IPS DF 6.9 (cell line): ENCODE measurements at regions not wholly inside any gene's neighbourhood (a gene's known extent, or its start where the extent isn't known, plus 50 kb on each side); places are given as distances from the start of the nearest gene placed in this dataset.

Experiments
- DNase-seq: peaks from one replicate; pipeline ENCODE4 v3.0.0-alpha.2; 2013; ENCODE audit warnings: low read depth, low spot score
- H3K27ac ChIP-seq: one replicate; pipeline ENCODE4 v1.5.1; 2013; ENCODE audit warnings: low read length, control low read depth
- H3K27me3 ChIP-seq: 2 replicates; pipeline ENCODE4 v1.6.1; 2013; ENCODE audit warnings: mild to moderate bottlenecking, low read length; ENCODE audit not compliant: control insufficient read depth, insufficient read depth
- H3K36me3 ChIP-seq: 2 replicates; pipeline ENCODE4 v1.6.1; 2013; ENCODE audit warnings: low read length; ENCODE audit not compliant: control insufficient read depth, insufficient read depth
- H3K4me1 ChIP-seq: 2 replicates; pipeline ENCODE4 v1.6.1; 2013; ENCODE audit warnings: low read length; ENCODE audit not compliant: control insufficient read depth, insufficient read depth
- H3K4me3 ChIP-seq: 2 replicates; pipeline ENCODE4 v1.5.1; 2013; ENCODE audit warnings: mild to moderate bottlenecking, low read length
- H3K9me3 ChIP-seq: 2 replicates; pipeline ENCODE4 v1.6.1; 2013; ENCODE audit warnings: low read length, inconsistent platforms; ENCODE audit not compliant: control insufficient read depth, insufficient read depth
- WGBS: extraction: QIAGEN DNeasy Blood & Tissue Kit; methylation state at CpG from one replicate; pipeline ENCODE4 v1.1.7; 2013; ENCODE audit warnings: mixed read lengths, missing lambda C conversion rate; ENCODE audit not compliant: insufficient read length, insufficient coverage; 5-methylcytosine and 5-hydroxymethylcytosine counted together

GRCh38 chr5:56450766-56451165, 217.6 kb upstream of the ANKRD55 start:
- no peaks in the 10 kb centered on the region for H3K27me3 ChIP-seq
- WGBS = no CpG with 5 or more reads among the region's 8 CpGs
- H3K4me3 ChIP-seq = no peak overlapping the region
- H3K9me3 ChIP-seq = no peaks in the 10 kb centered on the region
- DNase-seq = no peak
- no peaks in the 10 kb centered on the region for H3K36me3 ChIP-seq
- no peaks in the 10 kb centered on the region for H3K4me1 ChIP-seq
- no peak overlapping the region for H3K27ac ChIP-seq

GRCh38 chr5:56449071-56449640, 216.0 kb upstream of the ANKRD55 start:
- Histone ChIP-seq H3K4me1 (no peaks in the 10 kb centered on the region), H3K36me3 (no peaks in the 10 kb centered on the region), H3K9me3 (no peaks in the 10 kb centered on the region), H3K27ac (no peak overlapping the region), H3K4me3 (no peak overlapping the region), H3K27me3 (no peaks in the 10 kb centered on the region)
- no CpG with 5 or more reads among the region's 7 CpGs for WGBS
- no peak for DNase-seq

GRCh38 chr5:56447656-56448055, 214.5 kb upstream of the ANKRD55 start:
- Histone ChIP-seq H3K36me3 (no peaks in the 10 kb centered on the region), H3K4me1 (no peaks in the 10 kb centered on the region), H3K27ac (no peak overlapping the region), H3K27me3 (no peaks in the 10 kb centered on the region), H3K9me3 (no peaks in the 10 kb centered on the region), H3K4me3 (no peak overlapping the region)
- WGBS = no CpG with 5 or more reads among the region's 4 CpGs
- no peak for DNase-seq

GRCh38 chr5:56447232-56447631, 214.1 kb upstream of the ANKRD55 start:
- Histone ChIP-seq H3K4me3 (no peak overlapping the region), H3K27ac (no peak overlapping the region), H3K36me3 (no peaks in the 10 kb centered on the region), H3K27me3 (no peaks in the 10 kb centered on the region), H3K9me3 (no peaks in the 10 kb centered on the region), H3K4me1 (no peaks in the 10 kb centered on the region)
- no peak for DNase-seq
- WGBS = no CpG with 5 or more reads among the region's 4 CpGs

GRCh38 chr5:56446728-56447127, 213.6 kb upstream of the ANKRD55 start:
- no peaks in the 10 kb centered on the region for H3K36me3 ChIP-seq
- H3K27ac ChIP-seq = no peak overlapping the region
- no peak overlapping the region for H3K4me3 ChIP-seq
- no peaks in the 10 kb centered on the region for H3K9me3 ChIP-seq
- no peaks in the 10 kb centered on the region for H3K4me1 ChIP-seq
- no peaks in the 10 kb centered on the region for H3K27me3 ChIP-seq
- DNase-seq = no peak

- H3K27ac ChIP-seq = no peak overlapping the region
- H3K9me3 ChIP-seq = no peaks in the 10 kb centered on the region; the same call in 1 of the 2 replicates
- no peak for DNase-seq
- no CpG with 5 or more reads among the region's 2 CpGs for WGBS
- H3K27me3 ChIP-seq = no peaks in the 10 kb centered on the region
- no peak overlapping the region for H3K4me3 ChIP-seq
- no peaks in the 10 kb centered on the region for H3K36me3 ChIP-seq
- H3K4me1 ChIP-seq = no peaks in the 10 kb centered on the region
These were observed 210.7 kb upstream of the ANKRD55 start for GRCh38 chr5:56443826-56444225.

- H3K4me3 ChIP-seq = no peak overlapping the region
- no peak overlapping the region for H3K27ac ChIP-seq
- WGBS = no CpG with 5 or more reads among the region's 7 CpGs
- no peaks in the 10 kb centered on the region for H3K36me3 ChIP-seq
- H3K27me3 ChIP-seq = no peaks in the 10 kb centered on the region
- H3K9me3 ChIP-seq = no peaks in the 10 kb centered on the region; the same call in 1 of the 2 replicates
- H3K4me1 ChIP-seq = no peaks in the 10 kb centered on the region
- DNase-seq = no peak
These were observed 208.0 kb upstream of the ANKRD55 start for GRCh38 chr5:56440871-56441740.

- Histone ChIP-seq H3K36me3 (no peaks in the 10 kb centered on the region), H3K27me3 (no peaks in the 10 kb centered on the region), H3K4me3 (no peak overlapping the region), H3K9me3 (no peaks in the 10 kb centered on the region), H3K4me1 (no peaks in the 10 kb centered on the region), H3K27ac (no peak overlapping the region)
- no peak for DNase-seq
- WGBS = 100% methylated on average over 2 of the region's 3 CpGs
These were observed 201.9 kb upstream of the ANKRD55 start for GRCh38 chr5:56434986-56435385.

- Histone ChIP-seq H3K27ac (no peak overlapping the region), H3K4me3 (no peak overlapping the region), H3K9me3 (no peaks in the 10 kb centered on the region), H3K4me1 (no peaks in the 10 kb centered on the region), H3K27me3 (no peaks in the 10 kb centered on the region), H3K36me3 (no peaks in the 10 kb centered on the region)
- no CpG with 5 or more reads among the region's 2 CpGs for WGBS
- DNase-seq = no peak
These were observed 200.0 kb upstream of the ANKRD55 start for GRCh38 chr5:56433039-56433617.

GRCh38 chr5:56432321-56432720, 199.2 kb upstream of the ANKRD55 start:
- H3K27me3 ChIP-seq = no peaks in the 10 kb centered on the region
- H3K4me1 ChIP-seq = no peaks in the 10 kb centered on the region
- no peak overlapping the region for H3K4me3 ChIP-seq
- H3K9me3 ChIP-seq = no peaks in the 10 kb centered on the region
- H3K36me3 ChIP-seq = no peaks in the 10 kb centered on the region
- no peak overlapping the region for H3K27ac ChIP-seq
- no peak for DNase-seq
